ENCODE measurements at regions not wholly inside any gene's neighbourhood (a gene's known extent, or its start where the extent isn't known, plus 50 kb on each side); places are given as distances from the start of the nearest gene placed in this dataset.
"Not testable (repeated sequence)": the region's sequence is repeated elsewhere in the genome, so short reads cannot be mapped to it uniquely, and the experiment has no call there.

- DNase-seq: no peak
Observed at GRCh38 chr2:43074592-43075053, 151.8 kb downstream of the ZFP36L2 start.

- no peak for DNase-seq
Observed at GRCh38 chr2:43074052-43074451, 152.4 kb downstream of the ZFP36L2 start.

DNA sequence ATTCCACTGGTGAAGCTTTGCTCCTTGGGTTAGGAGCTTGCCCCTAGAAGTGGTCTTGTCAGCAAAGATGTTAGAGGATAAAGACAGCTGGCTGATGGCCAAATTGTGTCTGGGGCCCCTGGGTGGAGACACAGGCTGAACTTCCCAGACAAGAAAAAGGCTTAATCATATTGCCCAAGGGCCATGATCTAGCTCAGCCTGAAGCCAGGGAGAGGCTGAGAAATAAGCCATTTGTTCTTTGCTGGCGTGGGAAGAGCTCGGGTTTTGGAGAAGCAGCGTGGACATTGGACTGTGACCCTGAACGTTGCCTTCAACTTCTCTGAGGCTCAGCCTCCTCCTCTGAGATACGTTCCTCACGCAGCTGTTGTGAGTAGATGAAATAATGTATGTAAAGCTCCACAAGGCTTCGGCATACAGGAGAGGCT is 153.0 kb downstream of the ZFP36L2 start:
- DNase-seq: no peak

DNA sequence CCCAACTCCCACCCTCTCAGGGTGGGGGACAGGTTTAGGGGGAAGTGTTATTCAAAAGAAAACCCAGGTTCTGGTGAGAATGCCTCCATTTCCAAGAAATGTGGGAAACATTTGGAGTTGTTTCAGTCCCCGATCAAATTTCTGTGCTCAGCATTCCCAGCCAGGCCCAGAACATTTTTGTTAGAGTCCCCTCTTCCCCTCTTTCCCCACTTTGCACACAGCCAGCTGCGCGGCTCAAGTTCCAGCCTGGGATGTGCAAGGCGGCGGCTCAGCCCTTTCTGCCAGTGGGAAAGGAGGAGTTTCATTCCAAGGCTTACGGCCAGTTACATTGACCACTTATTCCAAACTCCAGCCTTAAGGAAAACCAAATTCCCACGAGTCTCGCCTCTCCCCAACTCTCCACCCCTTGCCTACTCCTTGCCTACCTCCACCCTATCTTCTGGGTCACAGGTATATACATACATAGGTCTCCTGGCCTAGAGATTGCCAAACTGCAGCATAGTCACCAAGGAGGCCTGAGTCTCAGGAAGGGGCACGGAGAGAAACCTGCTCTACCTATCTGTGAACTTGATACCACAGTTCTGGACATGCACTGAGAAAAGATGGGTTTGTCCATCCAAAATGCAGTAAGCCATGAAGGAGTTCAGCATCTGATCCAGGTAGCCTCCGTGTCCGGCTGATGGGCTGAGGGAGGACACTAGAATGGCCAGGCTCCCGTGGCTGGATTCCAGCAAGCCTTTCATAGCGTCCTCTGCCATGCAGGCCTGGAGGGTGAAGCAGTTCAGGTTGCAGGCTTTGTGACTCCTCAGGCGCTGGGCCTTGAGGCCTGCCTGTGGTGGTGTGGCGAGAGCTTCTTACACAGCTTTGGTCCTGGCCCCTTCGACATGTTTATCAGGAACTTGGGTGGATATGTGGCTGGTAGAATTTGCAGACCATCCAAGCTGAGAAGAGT is 154.5 kb downstream of the ZFP36L2 start:
- DNase-seq: no peak

DNA sequence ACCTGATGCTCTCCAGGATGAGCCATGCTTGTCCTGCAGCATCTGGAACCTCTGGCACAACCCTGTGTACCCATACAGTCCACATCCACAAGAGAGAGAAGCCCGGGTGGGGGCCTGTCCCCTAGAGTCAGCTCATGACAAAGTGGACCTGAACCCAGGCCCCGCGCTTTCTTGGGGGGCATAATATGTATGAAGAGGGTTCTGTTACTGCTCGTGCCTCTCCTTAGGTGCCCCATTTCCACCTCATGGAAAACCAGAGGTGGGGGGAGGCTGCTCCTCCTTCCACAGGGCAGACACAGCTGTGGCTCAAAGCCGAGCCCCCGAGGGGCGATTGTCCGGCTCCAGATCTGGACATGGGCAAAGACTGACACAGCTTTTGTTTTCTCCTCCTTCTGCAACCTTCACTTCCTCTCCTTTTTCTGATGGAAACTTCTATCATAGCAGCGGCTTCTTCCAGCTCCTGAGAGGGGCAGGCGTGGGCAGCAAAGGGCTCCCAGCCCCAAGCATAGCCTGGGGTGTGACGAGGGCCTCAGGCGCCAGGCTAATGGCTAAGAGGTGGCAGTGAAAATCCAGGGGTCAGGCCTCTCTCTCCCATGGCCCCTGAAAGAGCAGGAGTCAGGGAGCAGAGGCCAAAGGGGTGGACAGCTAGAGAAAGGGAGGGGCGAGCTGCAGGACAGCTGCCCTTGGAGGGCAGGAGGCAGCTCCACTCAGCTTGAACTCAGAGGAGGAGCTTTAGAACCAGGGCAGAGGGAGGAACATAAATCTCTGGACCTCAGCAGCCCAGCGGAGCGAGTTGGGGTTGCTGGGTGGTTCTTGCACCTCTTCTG is 155.5 kb downstream of the ZFP36L2 start:
- DNase-seq: no peak

DNA sequence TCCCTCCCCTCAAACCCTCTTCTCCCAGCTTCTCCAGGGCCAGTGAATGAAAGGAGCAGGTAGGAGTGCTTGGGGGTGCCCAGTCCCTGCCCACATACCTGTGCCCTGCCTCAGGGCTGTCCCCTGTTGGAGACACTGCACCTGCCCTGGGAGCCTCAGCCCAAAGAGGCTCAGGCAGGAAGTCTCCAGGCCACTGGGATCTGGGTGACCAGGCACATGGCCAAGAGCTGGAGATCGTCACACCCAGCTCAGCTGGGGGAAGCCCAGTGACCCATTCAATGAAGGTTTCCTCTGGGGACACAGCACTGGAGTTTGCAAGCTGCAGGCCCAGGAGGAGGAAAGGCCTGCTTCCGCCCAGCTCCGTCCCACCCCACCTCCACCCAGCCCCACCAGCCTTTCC is 156.4 kb downstream of the ZFP36L2 start:
- DNase-seq: peak in 2 of 56 donors; percentile 19 to 29

GRCh38 chr2:43068631-43069517 is 157.5 kb downstream of the ZFP36L2 start:
- DNase-seq: no peak

DNA sequence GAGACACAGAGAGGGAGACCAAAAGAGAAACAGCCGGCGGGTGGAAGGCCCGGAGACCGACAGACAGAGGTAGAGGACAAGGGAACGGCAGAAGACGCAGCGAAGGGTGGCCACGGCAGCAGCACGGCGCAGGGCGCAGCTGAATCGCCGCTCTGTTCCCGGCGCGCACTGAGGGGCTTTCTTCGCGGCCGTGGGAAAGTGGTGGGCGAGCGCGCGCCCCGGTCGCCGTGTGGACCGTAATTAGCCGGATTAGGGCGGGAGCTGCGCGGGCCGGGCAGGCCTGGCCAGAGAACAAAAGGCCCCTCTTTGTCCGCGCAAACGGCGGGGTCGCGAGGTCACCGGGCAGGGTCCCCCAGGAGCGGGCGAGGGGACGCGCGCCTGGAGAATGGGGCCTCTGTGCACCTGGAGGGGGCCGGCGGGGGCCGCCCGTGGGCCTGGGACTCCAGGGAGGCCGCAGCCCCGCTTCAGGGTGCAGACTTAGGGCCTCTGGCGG is 158.3 kb downstream of the ZFP36L2 start:
- DNase-seq: peak in 9 of 56 donors; percentile 16 to 68 (median 40)

DNA sequence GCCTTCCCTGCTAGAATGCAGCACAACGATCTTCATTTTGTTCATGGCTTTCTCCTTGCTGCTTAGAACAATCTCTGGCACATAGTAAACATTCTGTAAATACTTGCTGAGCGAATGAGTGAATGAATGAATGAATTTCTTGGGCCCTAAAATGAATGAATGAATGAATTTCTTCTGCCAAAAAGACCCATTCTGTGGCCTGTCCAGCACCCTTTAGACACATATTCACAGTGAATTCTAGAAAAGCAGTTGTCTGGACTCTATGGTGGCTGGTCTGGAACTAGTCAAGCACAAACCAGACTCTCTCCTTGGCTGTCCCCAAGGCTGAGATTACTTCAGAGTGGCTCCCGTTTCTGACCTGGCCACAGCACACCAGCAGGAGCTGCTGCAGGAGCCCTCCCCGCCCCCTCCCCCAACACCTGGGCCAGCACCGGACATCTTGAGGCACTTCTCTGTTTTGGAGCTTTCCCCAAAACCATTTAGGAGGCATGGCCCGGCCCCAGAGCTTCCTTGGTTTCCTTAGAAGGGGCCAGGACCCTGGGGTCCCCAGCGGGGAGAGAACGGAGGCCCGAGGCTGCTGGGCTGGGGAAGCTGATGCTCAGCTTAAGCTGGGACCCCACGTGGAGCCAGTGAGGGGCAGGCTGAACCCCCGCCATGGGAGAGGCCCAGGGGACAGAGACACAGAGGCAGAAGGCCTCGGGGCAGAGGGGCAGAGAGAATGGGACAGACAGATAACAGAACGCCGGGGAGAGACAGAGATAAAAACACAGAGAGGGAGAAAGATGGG is 159.0 kb downstream of the ZFP36L2 start:
- DNase-seq: no peak

- not testable (repeated sequence) for DNase-seq
Observed at GRCh38 chr2:43066541-43067253, 159.7 kb downstream of the ZFP36L2 start.

GRCh38 chr2:43065871-43066270 is 160.5 kb downstream of the ZFP36L2 start:
- no peak for DNase-seq

GRCh38 chr2:43065036-43065435 is 161.4 kb downstream of the ZFP36L2 start:
- DNase-seq: no peak

GRCh38 chr2:43063096-43063495 is 163.3 kb downstream of the ZFP36L2 start:
- DNase-seq: not testable (repeated sequence)

DNA sequence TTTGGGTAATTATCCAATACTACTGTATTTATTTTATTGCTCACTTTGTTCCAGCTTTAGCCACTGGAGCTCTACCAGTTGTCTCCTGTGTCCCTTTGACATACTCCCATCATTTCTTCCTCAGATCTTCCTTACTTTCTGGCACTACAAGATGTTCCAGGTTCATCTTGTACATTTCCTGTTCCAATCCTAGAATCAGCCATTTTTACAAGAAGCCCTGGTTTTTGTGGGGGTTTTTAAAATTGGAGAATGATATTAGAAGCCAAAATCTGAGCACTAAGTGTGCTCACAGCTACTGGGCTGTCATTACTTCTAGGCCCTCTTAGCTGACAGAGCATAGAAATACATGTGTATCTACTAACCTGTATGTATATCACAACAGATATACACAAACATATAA is 164.3 kb downstream of the ZFP36L2 start:
- DNase-seq: no peak

GRCh38 chr2:43060390-43061016 is 165.9 kb downstream of the ZFP36L2 start:
- DNase-seq: no peak

- DNase-seq: peak in 50 of 56 donors; percentile 25 to 86 (median 69)
Observed at GRCh38 chr2:43059183-43059897, 167.1 kb downstream of the ZFP36L2 start.

GRCh38 chr2:43058726-43059110 is 167.7 kb downstream of the ZFP36L2 start:
- DNase-seq: no peak

Measured in amygdala (tissue), 56 donors.